MCF 10A (cell line): ENCODE measurements at regions not wholly inside any gene's neighbourhood (a gene's known extent, or its start where the extent isn't known, plus 50 kb on each side); places are given as distances from the start of the nearest gene placed in this dataset.

Source experiments
- BruUV-seq: library from RNA; stranded (reverse); fragments of 400-500 nt; replicated peaks from 2 replicates; lab custom pipeline; 2021; lab: Mats Ljungman, UMichigan
- CTCF ChIA-PET: fragments of 300-600 bp; sonication (Branson Sonifier 250); formaldehyde crosslinking; extraction: SDS; loops from one replicate; lab custom pipeline; 2021; ENCODE audit warnings: antibody characterized with exemption, inconsistent platforms; lab: Yijun Ruan, JAX
- POLR2A ChIA-PET: fragments of 300-600, 350-650 bp; sonication (Branson Sonifier 250); formaldehyde crosslinking; extraction: SDS; loops from one replicate; lab custom pipeline; 2020; ENCODE audit warnings: antibody characterized with exemption, inconsistent platforms; lab: Yijun Ruan, JAX
- DNase-seq: peaks from one replicate; pipeline ENCODE4 v3.0.0-alpha.2; 2018; ENCODE audit not compliant: unreplicated experiment
- H3K27ac Mint-ChIP-seq: one replicate; pipeline ENCODE4 v1.8.0; 2022; ENCODE audit warnings: mild to moderate bottlenecking, low read depth, mixed read lengths; ENCODE audit not compliant: unreplicated experiment
- H3K27me3 Mint-ChIP-seq: one replicate; pipeline ENCODE4 v1.8.0; 2022; ENCODE audit warnings: mixed read lengths; ENCODE audit not compliant: insufficient read depth, unreplicated experiment
- H3K36me3 Mint-ChIP-seq: one replicate; pipeline ENCODE4 v1.8.0; 2022; ENCODE audit warnings: mild to moderate bottlenecking, moderate library complexity, mixed read lengths; ENCODE audit not compliant: insufficient read depth, unreplicated experiment
- H3K4me1 Mint-ChIP-seq: one replicate; pipeline ENCODE4 v1.8.0; 2022; ENCODE audit warnings: mixed read lengths; ENCODE audit not compliant: insufficient read depth, unreplicated experiment
- H3K4me3 Mint-ChIP-seq: one replicate; pipeline ENCODE4 v1.8.0; 2022; ENCODE audit warnings: mild to moderate bottlenecking, moderate library complexity, mixed read lengths; ENCODE audit not compliant: unreplicated experiment
- H3K9me3 Mint-ChIP-seq: one replicate; pipeline ENCODE4 v1.8.0; 2022; ENCODE audit warnings: mixed read lengths; ENCODE audit not compliant: unreplicated experiment
- intact Hi-C: fragments of 100-400 bp; cut with micrococcal nuclease; formaldehyde crosslinking; loops from 2 replicates; pipeline ENCODE4 v1.14.1; 2022
- TF ChIP-seq, protein P1 (sequence below): fragments of 200-600 bp; IDR thresholded peaks from one replicate; pipeline ENCODE4 v1.8.0; 2022; ENCODE audit warnings: antibody characterized with exemption, mild to moderate bottlenecking; ENCODE audit not compliant: unreplicated experiment

DNA sequence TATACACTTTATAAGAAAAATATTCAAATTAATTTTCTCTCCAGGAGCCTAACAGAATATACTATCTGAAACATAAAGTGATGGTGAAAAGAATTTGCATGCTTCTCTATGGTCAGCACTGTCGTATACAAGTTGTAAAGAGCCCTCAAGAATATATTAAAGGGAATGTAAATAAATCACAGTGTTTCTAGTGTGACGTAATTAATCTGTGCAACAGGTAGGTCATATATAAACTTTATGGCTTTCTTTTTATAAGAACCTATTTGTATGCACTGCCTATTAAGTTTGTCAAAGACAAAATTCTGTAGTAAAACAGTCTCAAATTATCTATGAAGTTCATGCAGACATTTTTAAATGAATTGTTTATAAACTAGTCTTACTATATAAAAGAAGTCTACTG, 347.9 kb upstream of the EYS start:
- Mint-ChIP-seq H3K36me3 (no peaks in the 10 kb centered on the region), H3K4me3 (no peak overlapping the region), H3K27ac (no peak overlapping the region), H3K4me1 (no peaks in the 10 kb centered on the region), H3K27me3 (no peaks in the 10 kb centered on the region), H3K9me3 (peaks cover 7% of the 10 kb centered on the region)
- intact Hi-C loops, result no loop called here
- no TSS peak for BruUV-seq
- ChIA-PET CTCF (no interaction called here), POLR2A (no interaction called here)
- TF ChIP-seq, protein P1, sequence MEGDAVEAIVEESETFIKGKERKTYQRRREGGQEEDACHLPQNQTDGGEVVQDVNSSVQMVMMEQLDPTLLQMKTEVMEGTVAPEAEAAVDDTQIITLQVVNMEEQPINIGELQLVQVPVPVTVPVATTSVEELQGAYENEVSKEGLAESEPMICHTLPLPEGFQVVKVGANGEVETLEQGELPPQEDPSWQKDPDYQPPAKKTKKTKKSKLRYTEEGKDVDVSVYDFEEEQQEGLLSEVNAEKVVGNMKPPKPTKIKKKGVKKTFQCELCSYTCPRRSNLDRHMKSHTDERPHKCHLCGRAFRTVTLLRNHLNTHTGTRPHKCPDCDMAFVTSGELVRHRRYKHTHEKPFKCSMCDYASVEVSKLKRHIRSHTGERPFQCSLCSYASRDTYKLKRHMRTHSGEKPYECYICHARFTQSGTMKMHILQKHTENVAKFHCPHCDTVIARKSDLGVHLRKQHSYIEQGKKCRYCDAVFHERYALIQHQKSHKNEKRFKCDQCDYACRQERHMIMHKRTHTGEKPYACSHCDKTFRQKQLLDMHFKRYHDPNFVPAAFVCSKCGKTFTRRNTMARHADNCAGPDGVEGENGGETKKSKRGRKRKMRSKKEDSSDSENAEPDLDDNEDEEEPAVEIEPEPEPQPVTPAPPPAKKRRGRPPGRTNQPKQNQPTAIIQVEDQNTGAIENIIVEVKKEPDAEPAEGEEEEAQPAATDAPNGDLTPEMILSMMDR, result no peak
- DNase-seq, result no peak

DNA sequence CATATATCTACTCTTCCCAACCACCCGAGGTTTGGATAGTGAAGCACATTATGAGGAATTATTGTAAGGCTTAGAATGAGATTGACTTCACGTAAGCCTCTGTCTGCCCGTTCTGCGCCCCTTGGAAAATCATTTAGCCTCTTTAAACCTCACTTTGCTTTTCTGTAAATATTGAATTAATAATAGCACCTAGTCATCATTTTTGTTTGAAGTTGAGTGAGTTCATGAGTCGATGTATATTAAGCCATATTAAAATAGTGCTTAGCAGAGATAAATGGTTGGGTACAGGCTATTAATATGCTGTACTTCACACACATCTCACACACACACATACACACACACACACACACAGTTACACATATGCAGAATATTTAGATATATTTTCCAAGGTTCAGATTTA, 344.8 kb upstream of the EYS start:
- ChIA-PET CTCF (no interaction called here), POLR2A (no interaction called here)
- TF ChIP-seq, protein P1, result no peak
- peaks cover 7% of the 10 kb centered on the region for H3K9me3 Mint-ChIP-seq
- no peak for DNase-seq
- no peak overlapping the region for H3K27ac Mint-ChIP-seq
- H3K4me1 Mint-ChIP-seq, result no peaks in the 10 kb centered on the region
- H3K4me3 Mint-ChIP-seq, result no peak overlapping the region
- H3K36me3 Mint-ChIP-seq, result no peaks in the 10 kb centered on the region
- no peaks in the 10 kb centered on the region for H3K27me3 Mint-ChIP-seq
- no TSS peak for BruUV-seq
- intact Hi-C loops, result no loop called here

DNA sequence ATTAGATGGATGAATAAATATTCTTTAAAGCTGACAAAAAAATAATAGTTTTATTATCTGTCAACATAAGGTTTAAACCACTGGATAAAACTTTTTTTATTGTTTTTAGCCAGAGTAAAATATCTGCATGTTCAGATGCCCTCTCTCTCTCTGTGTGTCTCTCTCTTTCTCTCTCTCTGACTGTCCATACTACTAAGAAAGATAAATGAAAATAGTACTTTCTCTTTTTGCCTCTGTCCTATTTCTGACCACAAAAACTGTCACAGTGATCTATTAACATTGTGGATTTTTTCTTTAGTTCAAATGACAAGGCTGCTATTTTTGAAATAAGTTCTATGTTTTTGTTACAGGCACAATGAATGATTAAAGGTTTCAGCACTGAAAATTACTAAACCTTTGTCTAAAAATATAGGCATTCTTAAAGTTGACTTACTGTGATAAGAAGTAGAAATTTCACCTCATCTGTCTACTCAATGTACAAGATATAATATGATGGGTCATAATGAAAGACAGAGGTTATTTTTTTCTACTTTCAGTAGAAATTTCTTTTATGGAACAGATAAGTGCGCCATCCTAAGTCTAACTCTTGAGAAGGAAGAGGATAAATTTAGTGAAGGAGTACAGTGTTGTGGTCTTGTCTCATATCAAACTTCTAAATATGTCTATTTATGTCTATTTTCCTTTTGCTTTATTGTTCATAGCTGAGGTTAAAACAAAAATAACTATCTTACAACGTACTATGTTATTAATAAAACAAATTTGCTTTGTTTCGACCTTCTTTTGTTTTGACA, 341.9 kb upstream of the EYS start:
- Mint-ChIP-seq H3K27ac (no peak overlapping the region), H3K36me3 (no peaks in the 10 kb centered on the region), H3K9me3 (peaks cover 7% of the 10 kb centered on the region), H3K4me1 (no peaks in the 10 kb centered on the region), H3K4me3 (no peak overlapping the region), H3K27me3 (no peaks in the 10 kb centered on the region)
- POLR2A ChIA-PET, result interaction anchor here (0.6 kb wide), 1 partner anchor 1113 kb away, joined by 4 read pairs; no protein-coding TSS in a partner anchor
- CTCF ChIA-PET, result no interaction called here
- TF ChIP-seq, protein P1, result no peak
- BruUV-seq, result no TSS peak
- no peak for DNase-seq
- intact Hi-C loops, result no loop called here

DNA sequence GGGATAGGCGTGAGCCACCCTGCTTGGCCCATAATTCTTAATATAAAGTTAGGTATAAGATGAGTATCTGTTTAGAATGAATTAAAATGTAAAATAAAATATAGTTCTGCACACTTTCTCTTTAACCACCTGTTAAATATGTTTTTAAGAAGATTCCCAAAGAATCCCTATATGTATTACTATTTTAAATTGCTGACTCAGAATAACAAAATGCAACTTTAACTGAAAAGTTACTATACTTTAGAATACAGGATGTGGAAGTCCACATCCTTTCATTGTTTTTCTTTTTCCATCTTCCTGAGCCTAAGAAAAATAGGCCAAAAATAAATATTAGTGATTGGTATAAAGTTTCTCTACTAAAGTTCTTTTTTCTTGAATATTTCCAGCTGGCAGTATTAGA, 325.6 kb upstream of the EYS start:
- Mint-ChIP-seq H3K36me3 (no peaks in the 10 kb centered on the region), H3K27ac (no peak overlapping the region), H3K4me1 (no peaks in the 10 kb centered on the region), H3K4me3 (no peak overlapping the region), H3K27me3 (no peaks in the 10 kb centered on the region), H3K9me3 (peaks cover 7% of the 10 kb centered on the region)
- no peak for DNase-seq
- POLR2A ChIA-PET, result no interaction called here
- intact Hi-C loops, result no loop called here
- CTCF ChIA-PET, result no interaction called here
- TF ChIP-seq, protein P1, result no peak
- no TSS peak for BruUV-seq
